Eye (tissue), 1 donor: ENCODE measurements at regions not wholly inside any gene's neighbourhood (a gene's known extent, or its start where the extent isn't known, plus 50 kb on each side); places are given as distances from the start of the nearest gene placed in this dataset.
"Not testable (repeated sequence)": the region's sequence is repeated elsewhere in the genome, so short reads cannot be mapped to it uniquely, and the experiment has no call there.

Experiments used
- DNase-seq: peaks from one replicate; pipeline ENCODE4 v3.0.0-alpha.2; 2015

GRCh38 chr10:101280511-101280910, 51.2 kb upstream of the LBX1 start:
- no peak for DNase-seq

DNA sequence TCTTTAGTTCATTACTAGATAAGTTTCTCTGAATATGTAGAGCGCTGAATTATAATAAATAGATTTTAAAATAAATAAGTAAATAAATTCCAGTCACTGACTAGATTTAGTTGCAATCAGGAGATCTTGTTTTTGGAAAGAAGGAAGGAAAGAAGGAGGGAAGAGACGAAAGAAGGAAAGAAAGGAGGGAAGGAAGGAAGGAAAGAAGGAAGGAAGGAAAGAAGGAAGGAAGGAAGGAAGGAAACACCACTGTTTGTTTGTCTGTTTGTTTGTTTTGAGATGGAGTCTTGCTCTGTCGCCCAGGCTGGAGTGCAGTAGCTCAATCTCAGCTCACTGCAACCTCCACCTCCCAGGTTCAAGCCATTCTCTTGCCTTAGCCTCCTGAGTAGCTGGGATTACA, 51.7 kb upstream of the LBX1 start:
- not testable (repeated sequence) for DNase-seq

GRCh38 chr10:101282947-101283346, 53.7 kb upstream of the LBX1 start:
- peak; percentile 76 for DNase-seq

DNA sequence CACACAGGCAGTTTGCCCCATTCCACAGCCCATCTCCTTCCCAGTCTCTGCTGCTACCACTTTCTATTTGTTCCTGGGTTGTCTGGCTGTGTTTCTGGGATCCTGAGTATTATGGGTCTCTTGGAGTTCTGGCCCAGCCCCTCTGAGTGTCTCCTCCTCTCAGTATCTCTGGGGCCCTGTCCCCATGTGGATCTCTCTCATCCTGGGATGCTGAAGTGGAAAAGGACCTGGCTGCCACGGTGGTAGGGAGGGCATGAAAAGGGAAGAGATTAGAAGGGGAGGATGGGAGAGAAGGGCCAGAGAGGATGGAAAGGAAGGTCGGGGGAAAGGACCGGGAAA, 54.5 kb upstream of the LBX1 start:
- DNase-seq = no peak

DNA sequence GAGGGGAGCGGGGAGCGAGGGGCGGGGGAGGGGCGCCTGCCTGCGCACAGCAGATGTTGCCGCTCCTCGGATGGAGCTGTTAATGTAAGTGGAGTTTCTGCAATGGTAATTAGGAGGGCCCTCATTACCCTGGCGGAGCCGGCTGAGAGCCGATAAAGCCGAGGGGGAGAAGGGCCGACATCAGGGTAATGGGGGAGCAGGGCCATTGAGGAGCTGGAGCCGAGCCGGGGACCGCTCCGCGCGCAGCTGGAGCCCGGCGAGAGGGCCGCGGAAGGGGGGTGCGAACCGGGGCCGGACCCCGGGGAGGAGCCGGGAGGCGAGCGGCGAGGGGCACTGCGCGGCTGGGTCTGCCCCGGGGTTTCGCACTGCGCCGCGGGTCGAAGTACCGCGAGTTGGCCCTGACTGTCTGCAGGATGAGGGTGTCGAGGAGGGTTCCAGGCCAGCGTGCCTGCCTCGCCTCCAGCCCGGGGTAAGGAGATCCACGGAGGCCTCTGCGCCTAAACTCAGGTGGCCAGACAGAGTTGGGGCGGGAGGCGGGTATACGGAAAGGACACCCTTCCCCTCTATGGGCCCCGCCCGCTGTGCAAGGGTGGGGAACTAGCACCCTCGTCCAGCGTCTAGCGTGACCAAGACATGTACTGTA, 55.0 kb upstream of the LBX1 start:
- peak; percentile 66 for DNase-seq

GRCh38 chr10:101284744-101285463, 55.6 kb upstream of the LBX1 start:
- no peak for DNase-seq

GRCh38 chr10:101285519-101286070, 56.3 kb upstream of the LBX1 start:
- peak; percentile 57 for DNase-seq

DNA sequence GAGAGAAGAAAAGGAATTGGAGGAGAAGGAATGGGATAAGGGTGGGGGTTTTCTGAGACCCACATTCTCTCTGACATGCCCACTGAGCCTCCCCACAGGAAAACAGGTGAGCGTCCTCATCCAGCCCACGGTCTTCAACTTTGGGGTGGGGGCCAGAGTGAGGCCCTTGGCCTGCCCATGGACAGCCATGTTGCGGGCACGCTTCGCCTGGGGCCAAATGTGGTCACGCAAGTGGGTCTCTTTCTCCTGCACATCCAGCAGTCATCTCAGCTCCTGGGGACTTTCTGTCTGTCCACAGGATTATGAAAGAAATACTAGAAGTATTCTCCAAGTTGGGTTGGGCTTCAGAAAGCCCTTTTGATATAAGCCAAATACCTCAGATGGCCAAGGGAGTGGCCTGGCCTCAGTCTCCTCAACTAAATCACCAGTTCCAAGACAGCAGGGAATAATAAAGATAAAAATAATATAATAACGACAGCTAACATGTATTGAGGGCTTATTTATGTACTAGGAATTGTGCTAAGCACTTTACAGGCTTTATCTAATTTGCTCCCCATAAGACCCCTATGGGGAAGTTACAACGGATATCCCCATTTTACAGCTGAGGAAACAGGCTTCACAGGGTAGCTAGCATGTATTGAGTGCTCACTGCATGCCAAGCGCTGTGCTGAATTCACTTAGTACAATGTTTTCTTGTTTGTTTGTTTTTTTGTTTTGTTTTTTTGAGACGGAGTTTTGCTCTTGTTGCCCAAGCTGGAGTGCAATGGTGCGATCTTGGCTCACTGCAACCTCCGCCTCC, 57.2 kb upstream of the LBX1 start:
- no peak for DNase-seq

DNA sequence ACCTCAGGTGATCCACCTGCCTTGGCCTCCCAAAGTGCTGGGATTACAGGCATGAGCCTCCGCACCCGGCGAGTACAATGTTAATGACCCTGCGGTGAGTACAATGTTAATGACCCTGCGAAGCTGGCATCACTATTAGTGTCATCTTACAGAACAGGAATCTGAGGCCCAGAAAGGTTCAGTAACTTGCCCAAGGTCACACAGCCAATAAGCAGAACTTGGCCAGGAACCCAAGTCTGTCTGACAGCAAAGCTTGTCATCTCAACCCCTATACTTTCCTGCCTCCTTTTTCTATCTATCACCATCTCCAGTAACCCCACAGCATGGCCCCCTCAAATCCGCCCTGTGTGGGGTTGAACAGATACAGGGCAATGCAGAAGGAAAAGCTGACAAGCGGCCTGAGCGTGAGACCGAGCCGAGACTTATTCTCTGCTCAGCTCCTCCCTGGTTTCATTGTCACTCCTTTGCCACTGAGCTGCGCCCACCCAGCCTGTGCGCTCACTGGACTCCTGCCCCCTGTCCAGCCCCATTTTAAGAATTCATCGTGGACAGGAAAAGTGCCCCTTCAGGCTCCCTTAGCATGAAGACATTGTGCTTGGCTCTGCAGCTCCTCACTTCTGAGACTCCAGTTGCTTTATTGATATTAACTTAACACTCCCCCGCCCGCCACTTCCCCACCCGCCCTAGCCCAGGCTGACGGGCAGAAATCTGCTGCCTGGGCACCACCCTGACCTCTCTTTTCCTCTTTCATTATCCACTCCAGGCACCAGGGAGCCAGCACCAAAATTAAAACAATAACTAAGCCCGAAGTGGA, 58.1 kb upstream of the LBX1 start:
- no peak for DNase-seq

- peak; percentile 83 for DNase-seq
These were observed 58.9 kb upstream of the LBX1 start for GRCh38 chr10:101287997-101288635.

DNA sequence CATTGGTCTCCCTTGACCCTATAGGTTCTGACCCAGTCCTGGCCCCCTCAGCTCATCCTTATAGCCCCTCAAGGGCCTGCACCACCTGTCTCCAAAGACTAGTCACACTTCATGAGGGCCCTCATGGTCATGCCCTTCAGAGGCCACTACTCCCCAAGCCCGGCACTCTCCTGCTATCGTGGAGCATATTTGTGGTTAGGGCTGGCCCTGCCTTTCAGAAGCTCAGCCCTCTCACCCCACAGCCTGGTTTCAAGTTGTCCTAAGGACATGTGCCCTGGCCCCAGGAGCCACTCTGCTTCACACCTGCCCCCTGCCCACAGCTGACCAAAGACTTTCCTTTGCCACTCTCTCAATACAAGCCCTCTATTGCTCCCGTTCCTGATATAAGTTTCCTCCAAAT, 60.3 kb upstream of the LBX1 start:
- DNase-seq = no peak

DNA sequence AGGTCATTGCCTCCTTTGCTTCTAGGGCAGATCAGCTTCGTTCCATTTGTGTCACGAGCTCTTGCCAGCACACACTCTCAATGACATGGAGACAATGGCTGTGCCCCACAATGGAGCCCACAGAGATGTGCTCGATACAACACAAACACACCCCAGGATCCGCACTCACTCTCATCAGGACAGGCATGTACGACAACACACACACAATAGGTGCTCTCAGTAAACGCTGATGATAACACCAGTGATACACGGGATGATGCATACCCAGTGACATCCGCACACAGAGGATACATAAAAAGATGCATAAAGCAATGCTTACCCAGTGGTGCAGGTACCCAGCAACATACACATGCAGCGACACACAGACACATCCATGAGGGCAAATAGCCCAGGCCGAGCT, 61.2 kb upstream of the LBX1 start:
- peak; percentile 38 for DNase-seq

DNA sequence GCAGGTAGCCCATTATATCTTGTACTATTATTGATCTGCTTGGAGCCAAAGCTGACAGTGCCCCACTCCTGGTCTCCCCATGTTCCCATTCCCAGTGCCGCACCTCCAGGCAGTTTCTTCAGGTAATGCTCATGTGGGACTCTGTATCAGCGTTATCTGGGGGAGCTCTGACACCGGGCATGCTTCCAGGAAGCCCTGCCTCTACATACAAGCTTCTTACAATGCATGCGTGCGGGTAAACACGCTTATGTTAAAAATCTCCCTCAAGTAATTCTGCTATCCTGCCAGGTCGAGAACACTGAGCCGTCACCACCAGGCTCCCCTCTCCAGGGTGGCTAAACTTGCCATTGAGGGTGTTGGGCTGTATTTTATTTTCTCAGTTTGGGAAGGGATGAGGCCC, 61.6 kb upstream of the LBX1 start:
- peak; percentile 35 for DNase-seq

DNA sequence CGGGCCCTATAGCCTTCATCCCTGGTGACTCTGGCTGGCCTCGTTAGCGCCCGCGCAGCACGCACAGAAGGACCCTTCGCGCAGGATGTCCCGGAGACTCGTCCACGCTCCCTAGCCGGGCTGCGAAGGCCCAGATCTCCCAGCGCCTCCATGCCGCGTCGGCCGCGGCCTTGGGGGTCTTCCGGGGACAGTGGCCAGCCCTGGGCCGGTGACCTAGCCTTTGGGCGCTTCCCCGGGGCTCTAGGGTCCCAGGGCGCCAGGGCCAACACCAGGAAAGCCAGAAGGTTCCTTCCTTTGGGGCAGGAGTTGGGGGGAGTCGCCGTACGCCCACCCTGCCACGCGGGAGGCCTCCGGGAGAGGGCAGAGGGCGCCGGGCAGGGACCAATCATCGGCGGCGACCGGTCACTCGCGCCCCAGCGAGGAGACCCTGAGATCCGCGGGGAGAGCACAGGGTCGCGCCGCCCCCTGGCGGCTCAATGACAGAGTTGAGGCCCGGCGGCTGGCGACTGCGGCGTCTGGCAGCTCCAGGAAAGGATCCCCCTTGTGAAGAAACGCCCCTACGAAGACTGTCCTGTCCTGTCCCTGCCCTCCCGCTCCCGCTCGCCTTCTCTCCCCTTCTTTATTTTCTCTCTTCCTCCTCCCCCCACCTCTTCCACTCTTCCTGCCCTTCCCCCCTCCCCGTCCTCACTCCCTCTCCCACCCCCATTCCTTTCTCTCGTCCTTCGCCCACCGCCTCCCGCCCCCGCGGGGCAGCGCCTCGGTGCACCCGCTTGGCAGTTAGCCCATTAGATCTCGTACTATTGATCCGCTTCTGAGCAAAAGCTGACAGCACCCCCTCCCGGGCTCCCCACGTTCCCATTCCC, 62.3 kb upstream of the LBX1 start:
- peak; percentile 86 for DNase-seq

GRCh38 chr10:101292194-101293006, 61.6 kb upstream of the BTRC start:
- DNase-seq = peak; percentile 85

GRCh38 chr10:101293007-101293723, 60.8 kb upstream of the BTRC start:
- DNase-seq = no peak

DNA sequence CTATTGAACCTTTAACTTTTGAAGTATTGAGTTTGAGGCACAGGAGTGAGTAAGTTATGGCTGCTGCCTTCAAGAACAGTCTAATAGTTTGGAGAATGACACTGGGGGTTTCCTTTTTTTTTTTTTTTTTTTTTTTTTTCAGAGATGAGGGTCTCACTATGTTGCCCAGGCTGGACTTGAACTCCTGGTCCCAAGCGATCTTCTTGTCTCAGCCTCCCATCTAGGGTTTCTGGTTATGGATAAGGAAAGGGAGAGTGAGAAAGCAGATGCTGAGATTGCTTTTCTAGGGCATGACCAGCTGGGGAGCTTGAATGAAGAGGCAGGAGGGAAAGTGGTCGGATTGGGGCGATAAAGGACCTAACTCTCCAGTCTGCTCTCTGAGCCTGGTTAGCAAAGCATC, 59.9 kb upstream of the BTRC start:
- DNase-seq = no peak

DNA sequence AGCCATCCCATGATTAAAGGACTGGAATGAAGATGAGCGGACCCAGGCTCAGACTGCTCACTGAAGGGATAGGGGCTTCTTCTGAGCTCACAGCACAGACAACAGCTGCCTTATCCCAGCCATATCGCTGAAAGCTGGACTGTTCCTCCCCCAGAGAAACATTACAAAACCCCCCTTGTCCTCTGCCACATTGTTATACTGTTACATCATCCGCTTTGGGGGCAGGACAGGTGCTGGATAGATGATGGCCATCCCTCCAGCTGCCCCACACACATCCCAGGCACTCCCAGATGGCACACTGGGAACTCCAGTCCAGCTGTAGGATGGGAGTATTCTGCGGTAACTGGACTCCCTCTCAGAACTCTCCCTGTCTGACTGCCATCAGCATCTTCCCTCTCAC, 58.7 kb upstream of the BTRC start:
- peak; percentile 30 for DNase-seq

DNA sequence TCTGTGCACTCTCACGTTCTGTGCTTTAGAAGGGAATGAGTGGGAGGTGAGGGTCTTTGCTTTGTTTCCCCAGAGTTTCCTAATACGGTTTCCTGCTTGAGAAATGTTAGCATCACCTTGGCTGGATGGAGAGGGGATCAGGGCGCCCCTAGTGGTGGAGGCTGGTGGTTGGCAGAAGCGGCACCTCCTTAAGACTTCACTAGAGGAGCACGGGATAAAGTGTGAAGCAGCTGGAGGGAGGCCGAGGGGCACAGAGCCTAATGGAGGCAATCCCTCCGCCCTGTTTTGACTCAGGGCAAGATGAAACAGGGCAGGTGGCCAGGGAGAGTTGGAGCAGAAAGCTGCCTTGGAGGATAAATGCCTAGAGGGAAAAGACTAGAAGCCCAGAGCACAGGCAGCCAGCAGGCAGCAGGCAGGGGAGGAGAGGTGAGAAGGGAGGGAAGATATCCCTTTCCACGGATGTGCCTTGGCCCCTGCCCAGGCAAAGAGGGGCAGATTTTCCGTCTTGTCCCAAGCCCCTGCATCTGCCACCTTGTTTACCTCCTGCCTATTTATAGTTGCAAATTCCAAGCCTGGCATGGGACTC, 56.0 kb upstream of the BTRC start:
- peak; percentile 83 for DNase-seq
